ENCODE measurements at regions not wholly inside any gene's neighbourhood (a gene's known extent, or its start where the extent isn't known, plus 50 kb on each side); places are given as distances from the start of the nearest gene placed in this dataset.
"Not testable (repeated sequence)": the region's sequence is repeated elsewhere in the genome, so short reads cannot be mapped to it uniquely, and the experiment has no call there.

GRCh38 chr3:147089286-147089685 is 317.1 kb downstream of the ZIC4 start:
- no peak overlapping the region for H3K4me3 ChIP-seq (ENCODE audit: low read depth, low read length)
- TF ChIP-seq, protein P1, sequence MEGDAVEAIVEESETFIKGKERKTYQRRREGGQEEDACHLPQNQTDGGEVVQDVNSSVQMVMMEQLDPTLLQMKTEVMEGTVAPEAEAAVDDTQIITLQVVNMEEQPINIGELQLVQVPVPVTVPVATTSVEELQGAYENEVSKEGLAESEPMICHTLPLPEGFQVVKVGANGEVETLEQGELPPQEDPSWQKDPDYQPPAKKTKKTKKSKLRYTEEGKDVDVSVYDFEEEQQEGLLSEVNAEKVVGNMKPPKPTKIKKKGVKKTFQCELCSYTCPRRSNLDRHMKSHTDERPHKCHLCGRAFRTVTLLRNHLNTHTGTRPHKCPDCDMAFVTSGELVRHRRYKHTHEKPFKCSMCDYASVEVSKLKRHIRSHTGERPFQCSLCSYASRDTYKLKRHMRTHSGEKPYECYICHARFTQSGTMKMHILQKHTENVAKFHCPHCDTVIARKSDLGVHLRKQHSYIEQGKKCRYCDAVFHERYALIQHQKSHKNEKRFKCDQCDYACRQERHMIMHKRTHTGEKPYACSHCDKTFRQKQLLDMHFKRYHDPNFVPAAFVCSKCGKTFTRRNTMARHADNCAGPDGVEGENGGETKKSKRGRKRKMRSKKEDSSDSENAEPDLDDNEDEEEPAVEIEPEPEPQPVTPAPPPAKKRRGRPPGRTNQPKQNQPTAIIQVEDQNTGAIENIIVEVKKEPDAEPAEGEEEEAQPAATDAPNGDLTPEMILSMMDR (IDR thresholded peaks at IDR 0.05; ENCODE audit: insufficient read depth, low read depth, low read length, missing control alignments) = no peak
- no peak for DNase-seq (ENCODE audit: low read depth)

DNA sequence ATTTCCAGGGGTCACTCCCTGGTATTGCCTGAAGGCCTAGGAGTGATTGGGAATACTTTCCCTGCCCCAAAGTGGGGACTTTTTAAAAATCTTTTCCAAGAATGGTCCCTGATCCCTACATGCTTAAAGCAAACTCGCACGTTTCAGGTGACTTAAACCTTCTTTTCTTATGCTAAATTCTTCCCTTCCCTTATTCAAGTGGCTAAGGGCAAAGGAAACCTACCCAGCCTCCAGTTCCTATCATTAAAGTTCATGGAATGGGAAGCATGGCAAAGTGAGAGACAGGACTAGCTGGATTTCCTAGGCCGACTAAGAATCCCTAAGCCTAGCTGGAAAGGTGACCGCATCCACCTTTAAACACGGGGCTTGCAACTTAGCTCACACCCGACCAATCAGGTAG is 346.8 kb downstream of the ZIC4 start:
- DNase-seq (ENCODE audit: low read depth) = not testable (repeated sequence)

GRCh38 chr3:147049821-147050220 is 356.5 kb downstream of the ZIC4 start:
- H3K4me3 ChIP-seq (ENCODE audit: low read depth, low read length) = no peak overlapping the region
- no peak for DNase-seq (ENCODE audit: low read depth)

More for the DNA sequence above, 346.8 kb downstream of the ZIC4 start:
- not testable (repeated sequence) for H3K4me3 ChIP-seq (ENCODE audit: low read depth, low read length)

GRCh38 chr3:147049305-147049704 is 357.0 kb downstream of the ZIC4 start:
- no peak overlapping the region for H3K4me3 ChIP-seq (ENCODE audit: low read depth, low read length)
- TF ChIP-seq, protein P1 (IDR thresholded peaks at IDR 0.05; ENCODE audit: insufficient read depth, low read depth, low read length, missing control alignments) = no peak
- DNase-seq (ENCODE audit: low read depth) = no peak

More at GRCh38 chr3:147049821-147050220, 356.5 kb downstream of the ZIC4 start:
- TF ChIP-seq, protein P1 (IDR thresholded peaks at IDR 0.05; ENCODE audit: insufficient read depth, low read depth, low read length, missing control alignments) = no peak

- DNase-seq (ENCODE audit: low read depth) = no peak
- TF ChIP-seq, protein P1 (IDR thresholded peaks at IDR 0.05; ENCODE audit: insufficient read depth, low read depth, low read length, missing control alignments) = no peak
- H3K4me3 ChIP-seq (ENCODE audit: low read depth, low read length) = no peak overlapping the region
Measured at GRCh38 chr3:147046916-147047315, 359.4 kb downstream of the ZIC4 start.

DNA sequence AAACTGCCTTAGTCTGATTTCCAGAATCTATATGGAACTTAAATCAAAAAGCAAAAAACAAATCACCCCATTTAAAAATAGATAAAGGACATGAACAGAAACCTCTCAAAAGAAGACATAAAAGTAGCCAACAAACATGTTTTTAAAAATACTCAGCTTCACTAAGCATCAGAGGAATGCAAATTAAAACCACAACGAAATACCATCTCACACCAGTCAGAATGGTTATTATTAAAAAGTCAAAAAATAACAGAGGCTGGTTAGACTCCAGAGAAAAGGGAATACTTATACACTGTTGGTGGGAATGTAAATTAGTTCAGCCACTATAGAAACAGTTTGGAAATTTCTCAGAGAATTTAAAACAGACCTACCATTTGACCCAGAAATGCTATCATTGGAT is 367.9 kb downstream of the ZIC4 start:
- no peak for DNase-seq (ENCODE audit: low read depth)

DNA sequence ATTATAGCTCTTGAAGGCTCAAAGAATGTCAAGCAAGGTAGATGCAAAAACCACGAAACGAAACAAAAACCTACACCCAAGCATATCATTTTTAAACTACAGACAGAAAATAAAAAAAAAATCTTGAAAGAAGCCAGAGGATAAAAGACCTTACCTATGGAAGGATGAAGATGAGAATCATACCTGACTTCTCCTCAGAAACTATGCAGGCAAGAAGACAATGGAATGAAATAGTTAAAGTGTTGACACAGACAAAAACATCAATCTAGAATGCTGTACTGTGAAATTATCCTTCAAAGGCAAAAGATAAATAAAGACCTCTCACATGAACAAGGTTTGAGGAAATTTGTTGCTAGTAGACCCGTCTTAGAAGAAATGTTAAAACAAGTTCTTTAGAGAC is 372.0 kb downstream of the ZIC4 start:
- TF ChIP-seq, protein P1 (IDR thresholded peaks at IDR 0.05; ENCODE audit: insufficient read depth, low read depth, low read length, missing control alignments) = no peak
- DNase-seq (ENCODE audit: low read depth) = no peak
- H3K4me3 ChIP-seq (ENCODE audit: low read depth, low read length) = no peak overlapping the region

More for the DNA sequence above, 367.9 kb downstream of the ZIC4 start:
- H3K4me3 ChIP-seq (ENCODE audit: low read depth, low read length) = no peak overlapping the region
- TF ChIP-seq, protein P1 (IDR thresholded peaks at IDR 0.05; ENCODE audit: insufficient read depth, low read depth, low read length, missing control alignments) = no peak

Measured in GM12865 (cell line).